Activated naive CD4-positive, alpha-beta T cell treated with anti-CD3 and anti-CD28 coated beads, Interleukin-2, amount 50 U/mL, for 72 hours (primary cell): ENCODE measurements at regions not wholly inside any gene's neighbourhood (a gene's known extent, or its start where the extent isn't known, plus 50 kb on each side); places are given as distances from the start of the nearest gene placed in this dataset.

Source experiments
- ATAC-seq, 2 donors: fragments of 150-1000 bp; cut with Tn5 transposase; 2 replicates each; pipeline ENCODE4 v1.10.0; 2021; ENCODE audit warnings: mild to moderate bottlenecking in 2 of 2, moderate library complexity in 2 of 2
- DNase-seq, 2 donors: peaks; one replicate each; pipeline ENCODE4 v3.0.0; 2021 to 2022; ENCODE audit warnings: low spot score in 2 of 2
- H3K27ac Mint-ChIP-seq, 2 donors: one replicate each; pipeline ENCODE4 v1.8.0; 2022; ENCODE audit warnings: mild to moderate bottlenecking in 2 of 2, mixed read lengths in 2 of 2
- H3K36me3 Mint-ChIP-seq, 2 donors: one replicate each; pipeline ENCODE4 v1.8.0; 2022; ENCODE audit warnings: mixed read lengths in 2 of 2
- H3K9me3 Mint-ChIP-seq, 2 donors: one replicate each; pipeline ENCODE4 v1.8.0; 2022; ENCODE audit warnings: mixed read lengths in 2 of 2

- DNase-seq (no peak), ATAC-seq (no peak)
- Mint-ChIP-seq H3K27ac (no peak overlapping the region), H3K9me3 (no peaks in the 10 kb centered on the region), H3K36me3 (no peaks in the 10 kb centered on the region)
Measured at GRCh38 chr10:71143610-71144009, 68.8 kb upstream of the UNC5B start.

DNA sequence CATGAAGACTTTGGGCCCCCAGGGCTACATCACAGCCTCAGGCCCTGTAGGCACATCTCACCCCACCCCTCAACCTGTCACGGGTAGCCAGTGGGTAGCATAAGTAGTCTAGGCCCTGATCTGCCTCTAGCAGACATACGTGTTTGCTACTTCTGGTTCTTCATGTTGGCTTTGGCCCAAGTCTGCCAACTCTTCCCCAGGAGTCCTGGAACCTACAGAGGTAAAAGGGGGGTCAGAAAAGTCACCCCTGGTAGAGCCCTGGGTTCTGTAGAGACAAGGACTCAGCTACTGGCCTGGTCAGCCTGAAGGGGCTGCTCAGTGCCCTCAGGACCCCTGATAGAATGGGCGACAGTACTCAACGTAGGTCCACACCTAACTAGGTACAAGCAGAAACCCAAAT, 67.5 kb upstream of the UNC5B start:
- Mint-ChIP-seq H3K36me3 (no peaks in the 10 kb centered on the region), H3K27ac (no peak overlapping the region), H3K9me3 (no peaks in the 10 kb centered on the region)
- DNase-seq, result no peak
- ATAC-seq, result no peak

GRCh38 chr10:71145352-71145945, 66.9 kb upstream of the UNC5B start:
- no peak overlapping the region for H3K27ac Mint-ChIP-seq

DNA sequence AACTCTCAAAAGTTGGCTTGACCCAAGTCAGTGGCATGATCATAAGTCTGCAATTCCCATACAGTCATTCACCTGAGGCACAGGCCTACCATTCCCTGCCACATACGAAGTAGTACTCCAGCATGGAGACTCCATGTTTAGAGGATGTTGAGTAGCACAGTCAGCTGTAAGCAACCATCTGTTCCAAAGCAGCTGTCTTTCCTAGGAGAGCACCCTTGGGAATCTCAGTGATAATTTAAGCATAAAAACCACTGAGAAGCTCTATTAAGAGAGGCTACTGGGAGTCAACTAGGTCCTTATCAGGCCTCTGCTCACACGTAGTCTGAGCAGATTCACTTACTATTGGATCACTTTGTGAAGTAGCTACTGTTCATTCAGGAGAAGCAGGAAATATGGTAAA, 61.6 kb upstream of the UNC5B start:
- DNase-seq (no peak), ATAC-seq (no peak)
- Mint-ChIP-seq H3K9me3 (no peaks in the 10 kb centered on the region), H3K27ac (no peak overlapping the region), H3K36me3 (no peaks in the 10 kb centered on the region)

More at GRCh38 chr10:71145352-71145945, 66.9 kb upstream of the UNC5B start:
- DNase-seq (no peak), ATAC-seq (no peak)
- H3K9me3 Mint-ChIP-seq, result no peaks in the 10 kb centered on the region
- H3K36me3 Mint-ChIP-seq, result no peaks in the 10 kb centered on the region

- DNase-seq, result no peak
- Mint-ChIP-seq H3K27ac (no peak overlapping the region), H3K9me3 (no peaks in the 10 kb centered on the region), H3K36me3 (no peaks in the 10 kb centered on the region)
- no peak for ATAC-seq
Measured at GRCh38 chr10:71152043-71152442, 60.3 kb upstream of the UNC5B start.

- DNase-seq (no peak), ATAC-seq (no peak)
- Mint-ChIP-seq H3K36me3 (no peaks in the 10 kb centered on the region), H3K27ac (peak overlapping the region in 1 of 2 donors; percentile 78), H3K9me3 (no peaks in the 10 kb centered on the region)
Measured at GRCh38 chr10:71156436-71156835, 55.9 kb upstream of the UNC5B start.

- ATAC-seq (no peak), DNase-seq (no peak)
- Mint-ChIP-seq H3K9me3 (no peaks in the 10 kb centered on the region), H3K36me3 (no peaks in the 10 kb centered on the region), H3K27ac (no peak overlapping the region)
Measured at GRCh38 chr10:71157435-71157834, 54.9 kb upstream of the UNC5B start.

GRCh38 chr10:71158251-71158650, 54.1 kb upstream of the UNC5B start:
- no peak overlapping the region for H3K27ac Mint-ChIP-seq
- no peaks in the 10 kb centered on the region for H3K36me3 Mint-ChIP-seq
- H3K9me3 Mint-ChIP-seq, result no peaks in the 10 kb centered on the region
- DNase-seq (no peak), ATAC-seq (no peak)

DNA sequence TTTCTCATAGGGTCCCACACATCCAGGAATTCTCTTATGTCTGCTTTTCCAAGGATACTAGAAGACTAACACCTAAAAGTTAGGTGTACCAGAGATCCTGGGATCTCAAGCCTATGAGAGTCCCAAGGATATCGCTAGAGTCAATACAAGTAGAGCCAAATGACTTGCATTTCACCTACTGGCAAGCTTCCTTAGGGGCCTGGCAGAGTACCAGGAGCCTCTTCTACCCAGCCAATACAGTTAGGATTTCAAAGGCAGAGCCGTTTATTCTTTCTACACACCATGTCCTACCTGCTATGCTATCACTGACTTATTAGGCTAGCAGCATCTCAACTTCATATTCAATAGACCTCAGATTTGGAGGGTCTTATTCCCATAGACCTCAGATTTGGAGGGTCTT, 53.5 kb upstream of the UNC5B start:
- ATAC-seq (no peak), DNase-seq (no peak)
- no peak overlapping the region for H3K27ac Mint-ChIP-seq
- no peaks in the 10 kb centered on the region for H3K9me3 Mint-ChIP-seq
- no peaks in the 10 kb centered on the region for H3K36me3 Mint-ChIP-seq

DNA sequence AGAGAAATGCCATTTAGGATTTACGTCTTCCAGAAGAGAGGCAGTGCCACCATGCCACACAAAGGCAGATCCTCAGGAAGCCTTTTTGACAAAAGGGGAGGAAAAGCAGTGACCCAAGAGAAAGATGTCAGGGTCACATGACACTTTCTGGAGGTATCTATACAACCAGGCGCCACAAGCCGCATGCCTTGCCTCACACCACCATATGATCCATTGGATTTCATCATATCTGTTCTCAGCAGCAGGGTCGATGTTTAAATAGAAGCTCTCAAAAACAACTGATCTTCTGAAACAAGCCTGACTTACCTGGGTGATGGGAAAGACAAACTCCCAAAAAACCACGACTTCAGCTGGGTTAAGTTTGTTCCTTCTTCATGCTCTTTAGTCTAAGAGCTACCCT, 52.5 kb upstream of the UNC5B start:
- Mint-ChIP-seq H3K9me3 (no peaks in the 10 kb centered on the region), H3K27ac (no peak overlapping the region), H3K36me3 (no peaks in the 10 kb centered on the region)
- ATAC-seq (no peak), DNase-seq (no peak)

GRCh38 chr10:71161425-71161824, 50.9 kb upstream of the UNC5B start:
- H3K36me3 Mint-ChIP-seq, result no peaks in the 10 kb centered on the region
- peak in 1 of 2 donors; percentile 43 for ATAC-seq
- H3K27ac Mint-ChIP-seq, result no peak overlapping the region
- DNase-seq, result no peak
- no peaks in the 10 kb centered on the region for H3K9me3 Mint-ChIP-seq
